Omental fat pad (tissue), 3 donors: ENCODE measurements at regions not wholly inside any gene's neighbourhood (a gene's known extent, or its start where the extent isn't known, plus 50 kb on each side); places are given as distances from the start of the nearest gene placed in this dataset.

Experiments used
- ATAC-seq: fragments of 150-250 bp; one replicate; pipeline ENCODE4 v1.9.1; 2016; ENCODE audit warnings: mild to moderate bottlenecking, moderate library complexity; ENCODE audit not compliant: low FRiP score
- DNase-seq: peaks from one replicate; pipeline ENCODE4 v3.0.0-alpha.2; 2019; ENCODE audit warnings: low spot score
- TF ChIP-seq, protein P1 (sequence below), 3 donors: fragments of 450-650 bp; IDR thresholded peaks; one replicate each; pipeline ENCODE4 v1.5.1; 2016 to 2017; ENCODE audit warnings: antibody characterized with exemption in 3 of 3, mild to moderate bottlenecking in 3 of 3, moderate library complexity in 2 of 3

- TF ChIP-seq, protein P1, sequence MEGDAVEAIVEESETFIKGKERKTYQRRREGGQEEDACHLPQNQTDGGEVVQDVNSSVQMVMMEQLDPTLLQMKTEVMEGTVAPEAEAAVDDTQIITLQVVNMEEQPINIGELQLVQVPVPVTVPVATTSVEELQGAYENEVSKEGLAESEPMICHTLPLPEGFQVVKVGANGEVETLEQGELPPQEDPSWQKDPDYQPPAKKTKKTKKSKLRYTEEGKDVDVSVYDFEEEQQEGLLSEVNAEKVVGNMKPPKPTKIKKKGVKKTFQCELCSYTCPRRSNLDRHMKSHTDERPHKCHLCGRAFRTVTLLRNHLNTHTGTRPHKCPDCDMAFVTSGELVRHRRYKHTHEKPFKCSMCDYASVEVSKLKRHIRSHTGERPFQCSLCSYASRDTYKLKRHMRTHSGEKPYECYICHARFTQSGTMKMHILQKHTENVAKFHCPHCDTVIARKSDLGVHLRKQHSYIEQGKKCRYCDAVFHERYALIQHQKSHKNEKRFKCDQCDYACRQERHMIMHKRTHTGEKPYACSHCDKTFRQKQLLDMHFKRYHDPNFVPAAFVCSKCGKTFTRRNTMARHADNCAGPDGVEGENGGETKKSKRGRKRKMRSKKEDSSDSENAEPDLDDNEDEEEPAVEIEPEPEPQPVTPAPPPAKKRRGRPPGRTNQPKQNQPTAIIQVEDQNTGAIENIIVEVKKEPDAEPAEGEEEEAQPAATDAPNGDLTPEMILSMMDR (IDR thresholded peaks at IDR 0.05) = no peak
- no peak for DNase-seq
- no peak for ATAC-seq
Observed at GRCh38 chr3:30225021-30225420, 381.4 kb upstream of the TGFBR2 start.

DNA sequence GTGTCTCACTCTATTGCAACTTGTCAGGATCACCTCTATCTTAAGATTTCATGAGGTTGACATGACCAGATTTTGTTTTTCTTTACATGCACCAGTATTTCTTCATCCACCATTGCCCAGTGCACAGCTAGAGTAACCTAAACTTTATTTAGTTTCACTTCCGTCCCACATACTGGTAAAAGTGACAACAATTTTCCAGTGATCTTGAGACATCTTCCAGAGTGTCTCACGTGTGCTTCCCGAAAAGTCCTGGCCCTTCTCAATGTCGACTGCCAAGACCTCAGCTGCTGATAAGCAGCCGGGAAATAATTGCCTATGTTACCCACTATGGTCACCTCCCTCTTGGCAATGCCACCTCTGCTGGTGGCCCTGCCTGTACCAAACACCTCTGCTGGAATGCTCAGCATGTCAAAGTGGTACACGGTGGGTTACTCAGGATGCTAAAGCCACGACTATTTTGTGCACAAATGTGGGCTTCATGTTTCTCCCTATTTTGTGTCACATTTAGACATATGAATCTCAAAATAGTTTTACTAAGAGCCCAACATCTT is 379.7 kb upstream of the TGFBR2 start:
- no peak for DNase-seq
- TF ChIP-seq, protein P1 (IDR thresholded peaks at IDR 0.05) = no peak
- no peak for ATAC-seq

- TF ChIP-seq, protein P1 (IDR thresholded peaks at IDR 0.05) = no peak
- ATAC-seq = peak; percentile 85
Observed at GRCh38 chr3:30227571-30228301, 378.7 kb upstream of the TGFBR2 start.

GRCh38 chr3:30228302-30228631 is 378.1 kb upstream of the TGFBR2 start:
- TF ChIP-seq, protein P1 (IDR thresholded peaks at IDR 0.05) = no peak
- DNase-seq (no peak), ATAC-seq (no peak)

More at GRCh38 chr3:30227571-30228301, 378.7 kb upstream of the TGFBR2 start:
- DNase-seq = no peak

DNA sequence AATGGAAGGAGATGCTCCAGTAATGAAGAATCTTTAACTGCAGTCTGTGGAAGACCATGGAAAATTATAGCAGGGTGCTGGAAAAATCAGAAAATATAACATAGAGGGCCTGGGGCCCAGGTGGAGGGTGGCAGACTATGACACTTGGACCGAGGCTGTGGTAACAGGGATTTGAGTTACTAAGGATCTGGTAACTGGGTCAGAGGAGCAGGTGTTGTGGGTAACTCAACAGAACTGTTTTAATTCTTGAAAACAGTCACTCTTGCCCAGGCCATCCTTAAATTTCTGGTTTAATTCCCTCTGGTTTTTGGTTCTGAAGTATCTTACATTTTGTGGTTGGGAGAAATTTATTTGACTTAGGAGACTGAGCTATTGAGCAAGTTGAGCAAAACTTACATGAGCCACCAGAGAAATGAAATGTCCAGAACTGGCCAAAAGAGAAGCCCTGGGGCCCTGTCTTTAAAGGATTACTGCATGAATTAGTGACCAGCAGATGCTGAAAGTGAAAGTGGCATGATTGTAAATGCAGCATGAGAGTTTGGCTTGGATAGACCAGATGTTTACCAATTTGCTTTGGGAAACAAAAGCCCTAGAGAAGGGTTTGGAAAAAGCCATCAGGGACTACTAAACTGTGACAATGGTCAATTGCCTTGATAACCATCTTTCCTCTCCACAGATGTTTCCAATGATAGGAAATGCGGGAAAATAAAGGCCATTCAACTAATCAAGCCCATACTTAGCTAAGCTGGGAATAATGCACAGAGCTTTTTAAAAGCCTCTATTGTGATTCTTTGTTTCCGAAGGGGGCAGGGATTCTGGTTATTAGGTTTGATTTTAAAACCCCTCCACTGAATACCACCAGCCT is 374.9 kb upstream of the TGFBR2 start:
- TF ChIP-seq, protein P1 (IDR thresholded peaks at IDR 0.05) = no peak
- no peak for DNase-seq
- no peak for ATAC-seq

DNA sequence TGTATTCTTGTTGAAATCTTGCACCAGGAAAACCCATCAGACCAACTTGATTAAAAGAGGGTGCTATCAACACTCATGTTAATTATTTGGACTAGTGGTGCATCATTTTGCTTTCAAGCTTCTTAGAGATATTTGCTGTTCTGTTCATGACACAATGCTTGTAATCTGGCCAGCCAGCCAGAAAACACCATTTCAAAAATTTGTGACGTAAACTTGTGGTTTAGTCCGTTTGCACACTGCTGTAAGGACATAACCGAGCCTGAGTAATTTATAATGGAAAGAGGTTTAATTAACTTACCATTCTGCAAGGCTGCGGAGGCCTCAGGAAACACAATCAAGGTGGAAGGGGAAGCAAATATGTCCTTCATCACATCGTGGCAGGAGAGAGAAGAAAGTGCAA is 374.3 kb upstream of the TGFBR2 start:
- peak; percentile 32 for ATAC-seq

More for the DNA sequence above, 374.3 kb upstream of the TGFBR2 start:
- TF ChIP-seq, protein P1 (IDR thresholded peaks at IDR 0.05) = no peak
- no peak for DNase-seq
